GM19372 (cell line): ENCODE measurements at regions not wholly inside any gene's neighbourhood (a gene's known extent, or its start where the extent isn't known, plus 50 kb on each side); places are given as distances from the start of the nearest gene placed in this dataset.
"Not testable (repeated sequence)": the region's sequence is repeated elsewhere in the genome, so short reads cannot be mapped to it uniquely, and the experiment has no call there.

Experiments
- ATAC-seq: cut with Tn5 transposase; IDR thresholded peaks from one replicate; pipeline ENCODE4 v1.9.1; 2021; ENCODE audit warnings: mild to moderate bottlenecking, low read depth, moderate library complexity; ENCODE audit not compliant: unreplicated experiment

DNA sequence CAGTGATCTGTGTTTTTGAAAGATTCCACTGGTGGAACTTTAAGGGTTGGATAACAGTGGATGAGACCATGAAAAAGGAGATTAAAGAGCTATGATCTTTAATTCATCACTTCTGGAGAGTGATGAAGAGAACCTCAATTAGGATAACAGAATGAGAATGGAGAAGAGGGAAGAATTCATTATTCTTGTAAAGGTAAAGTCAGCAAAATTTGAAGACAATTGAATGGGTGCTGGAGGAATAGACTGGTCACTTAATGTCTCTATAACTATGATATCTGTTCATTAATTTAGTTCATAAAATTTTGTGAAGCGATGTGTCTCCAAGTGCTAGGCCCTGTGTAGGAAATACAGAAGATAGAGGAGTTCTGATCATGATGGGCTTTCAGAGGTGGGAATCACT lies 1013.2 kb upstream of the FANCL start:
- no peak for ATAC-seq

DNA sequence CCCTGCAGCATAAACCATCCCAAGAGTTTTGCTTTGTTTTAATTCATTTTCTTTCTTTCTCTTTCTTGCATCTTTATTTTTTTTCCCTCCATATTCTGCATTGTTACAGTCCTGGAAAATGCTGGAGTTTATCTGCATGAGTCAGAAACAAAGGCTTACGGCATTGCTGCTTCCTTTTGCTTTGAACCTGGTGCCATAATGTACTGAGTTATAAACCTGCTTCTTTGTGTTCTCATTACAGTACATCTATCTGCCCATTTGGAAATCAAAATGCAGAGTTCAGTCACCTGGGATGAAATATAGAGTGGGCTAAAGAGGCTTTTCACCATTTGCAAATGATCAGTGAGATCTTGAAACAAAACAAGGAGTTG lies 1009.2 kb upstream of the FANCL start:
- no peak for ATAC-seq

DNA sequence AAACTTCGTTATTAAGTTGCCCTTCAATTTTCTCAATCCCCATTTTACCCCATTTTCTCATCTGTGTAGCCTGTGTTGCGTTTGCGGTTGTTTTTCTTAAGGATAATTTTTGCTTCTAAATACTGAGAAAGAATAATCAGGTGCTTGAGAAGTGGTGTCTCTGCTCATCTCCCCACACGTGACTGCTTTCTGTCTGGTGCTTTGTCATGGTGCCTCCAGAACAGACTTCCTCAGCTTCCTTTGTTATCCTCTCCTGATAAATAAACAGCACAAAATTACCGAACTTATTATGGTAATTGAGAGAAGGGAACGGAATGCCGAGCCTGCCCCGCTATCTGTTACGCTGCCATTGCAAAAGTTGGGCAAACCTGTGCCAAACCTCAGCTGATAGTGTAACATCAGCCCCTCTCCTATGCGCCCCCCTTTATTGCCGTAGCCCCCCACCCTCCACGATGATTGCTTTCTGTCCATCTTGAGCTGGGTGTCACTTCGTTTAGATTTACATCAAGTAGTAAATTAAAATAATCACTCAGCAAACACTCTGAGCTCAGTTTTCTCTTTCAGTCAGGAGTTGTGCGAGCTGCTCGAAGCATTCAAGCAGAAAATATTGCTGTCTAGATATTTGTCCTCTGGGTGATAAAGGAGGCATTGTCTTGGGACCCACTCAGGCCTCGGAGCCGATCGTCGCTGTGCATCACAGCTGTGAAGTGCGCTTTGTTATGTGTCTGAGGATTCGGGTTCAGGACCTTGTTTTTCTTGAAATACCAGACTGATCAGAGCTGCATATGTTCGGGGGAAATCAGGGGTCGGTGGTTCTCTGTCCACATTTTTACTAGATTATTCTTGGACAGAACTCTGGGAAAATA lies 1008.5 kb upstream of the FANCL start:
- ATAC-seq, result no peak

- no peak for ATAC-seq
Measured at GRCh38 chr2:59239146-59239545, 998.0 kb upstream of the FANCL start.

- no peak for ATAC-seq
Measured at GRCh38 chr2:59237311-59237710, 996.2 kb upstream of the FANCL start.

DNA sequence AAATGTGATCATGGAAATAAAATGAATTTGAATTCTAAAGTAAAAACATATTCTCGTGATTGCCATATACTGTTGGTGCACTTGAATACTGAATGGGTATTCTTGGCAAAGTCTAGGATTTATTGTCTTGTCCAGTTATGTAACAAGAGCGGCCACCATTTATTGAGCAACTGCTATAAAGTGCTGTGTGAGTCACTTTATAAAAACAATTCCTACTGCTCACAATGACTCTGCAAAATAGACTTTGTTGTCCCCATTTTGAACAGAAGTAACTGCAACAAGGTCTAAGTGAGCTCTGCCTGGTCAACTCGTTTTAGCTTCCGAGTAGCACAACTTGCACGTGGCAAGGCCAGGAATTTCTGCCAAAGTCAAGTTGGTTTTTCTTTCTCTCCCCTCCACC lies 995.6 kb upstream of the FANCL start:
- no peak for ATAC-seq

- no peak for ATAC-seq
Measured at GRCh38 chr2:59233920-59234319, 992.8 kb upstream of the FANCL start.

GRCh38 chr2:59233448-59233847 lies 992.3 kb upstream of the FANCL start:
- no peak for ATAC-seq

- ATAC-seq, result peak; percentile 83
Measured at GRCh38 chr2:59232394-59233165, 991.5 kb upstream of the FANCL start.

DNA sequence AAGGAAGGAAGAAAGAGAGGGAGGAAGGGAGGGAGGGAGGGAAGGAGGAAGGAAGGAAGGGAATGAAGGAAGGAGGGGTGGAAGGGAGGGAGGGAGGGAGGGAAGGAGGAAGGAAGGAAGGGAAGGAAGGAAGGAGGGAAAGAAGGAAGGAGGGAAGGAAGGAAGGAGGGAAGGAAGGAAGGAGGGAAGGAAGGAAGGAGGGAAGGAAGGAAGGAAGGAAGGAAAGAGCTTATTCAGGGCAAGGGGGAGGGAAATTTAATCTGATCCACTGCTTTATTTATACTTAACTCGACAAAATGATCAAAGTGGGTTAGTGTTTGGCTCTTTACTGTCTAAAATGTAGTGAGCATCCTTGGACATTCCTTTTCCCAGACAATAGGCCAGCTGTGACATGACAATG lies 985.2 kb upstream of the FANCL start:
- not testable (repeated sequence) for ATAC-seq

DNA sequence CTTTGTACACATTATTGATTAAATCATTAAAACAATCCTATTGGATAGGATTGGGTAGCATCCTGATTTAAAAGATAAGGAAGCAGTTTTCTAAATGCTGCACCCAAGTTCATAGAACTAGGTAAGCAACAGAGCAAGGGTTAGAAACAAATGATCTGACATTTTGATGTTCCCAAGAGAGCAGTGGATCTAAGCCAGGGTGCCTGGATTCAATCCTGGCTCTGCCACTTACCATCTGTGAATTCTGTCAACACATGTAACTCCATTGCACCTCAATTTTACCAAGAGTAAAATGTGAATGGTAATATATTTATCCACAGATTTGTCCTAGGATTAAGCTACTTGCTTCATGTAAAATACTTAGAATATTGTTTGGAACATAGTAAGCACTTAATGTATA lies 982.6 kb upstream of the FANCL start:
- no peak for ATAC-seq

- ATAC-seq, result no peak
Measured at GRCh38 chr2:59217360-59217759, 976.2 kb upstream of the FANCL start.

- no peak for ATAC-seq
Measured at GRCh38 chr2:59206361-59206760, 965.2 kb upstream of the FANCL start.

DNA sequence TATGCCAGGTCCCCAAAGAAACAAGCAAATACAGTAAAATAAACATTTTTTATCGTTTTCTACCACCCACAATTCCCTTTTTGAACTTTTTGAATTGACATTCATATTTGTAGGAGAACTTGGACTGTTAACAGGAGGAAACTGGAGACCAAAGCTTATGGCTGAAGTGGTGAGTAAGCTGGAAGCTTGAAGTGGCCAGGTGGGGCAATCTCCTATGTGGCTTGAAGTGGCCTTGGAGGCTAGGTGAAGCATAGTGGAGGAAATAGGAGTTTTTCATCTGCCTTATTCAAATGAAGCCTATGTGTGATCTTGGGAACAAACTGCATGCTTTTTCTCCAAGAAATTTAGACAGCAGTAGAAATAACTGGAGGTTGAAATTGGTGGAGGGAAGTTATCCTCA lies 962.9 kb upstream of the FANCL start:
- ATAC-seq, result no peak

- ATAC-seq, result no peak
Measured at GRCh38 chr2:59196491-59196890, 955.4 kb upstream of the FANCL start.

DNA sequence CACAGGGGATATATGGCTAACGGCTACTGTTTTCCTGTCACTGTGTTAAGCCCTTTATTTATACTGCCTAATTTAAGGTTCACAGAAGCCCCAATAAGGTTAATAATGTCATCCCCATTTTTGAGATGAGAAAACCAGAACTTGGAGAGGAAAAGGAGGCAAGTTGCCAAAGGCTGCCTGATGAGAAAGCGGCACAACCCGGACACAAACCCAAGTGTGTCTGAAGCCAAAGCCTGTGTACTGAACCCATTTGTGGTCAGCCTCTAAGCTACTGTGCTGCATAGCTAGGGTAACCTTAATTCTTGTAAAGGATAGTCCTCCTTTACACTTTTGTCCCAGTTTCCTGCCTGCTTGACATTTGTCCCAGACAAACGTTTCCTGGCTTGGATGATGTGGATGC lies 954.7 kb upstream of the FANCL start:
- no peak for ATAC-seq

DNA sequence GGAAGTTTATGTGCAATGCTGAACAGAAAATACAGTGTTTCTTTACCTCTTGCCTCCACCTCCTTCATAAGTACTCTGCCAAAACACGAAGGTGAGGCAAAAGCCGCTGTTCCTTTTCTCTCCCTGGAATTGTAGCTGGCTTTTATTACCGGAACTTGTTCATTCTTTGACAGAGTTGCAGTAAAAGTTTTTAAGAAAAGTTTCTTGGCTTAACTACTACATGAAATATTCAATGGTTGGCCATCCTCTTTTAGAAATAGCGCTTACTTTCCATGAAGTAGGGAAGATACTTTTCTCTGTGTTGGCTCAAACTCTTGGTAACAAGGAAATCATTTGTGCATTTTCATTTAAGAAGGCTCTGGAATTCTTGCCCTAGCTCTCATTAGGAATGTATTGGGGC lies 950.7 kb upstream of the FANCL start:
- ATAC-seq, result no peak

DNA sequence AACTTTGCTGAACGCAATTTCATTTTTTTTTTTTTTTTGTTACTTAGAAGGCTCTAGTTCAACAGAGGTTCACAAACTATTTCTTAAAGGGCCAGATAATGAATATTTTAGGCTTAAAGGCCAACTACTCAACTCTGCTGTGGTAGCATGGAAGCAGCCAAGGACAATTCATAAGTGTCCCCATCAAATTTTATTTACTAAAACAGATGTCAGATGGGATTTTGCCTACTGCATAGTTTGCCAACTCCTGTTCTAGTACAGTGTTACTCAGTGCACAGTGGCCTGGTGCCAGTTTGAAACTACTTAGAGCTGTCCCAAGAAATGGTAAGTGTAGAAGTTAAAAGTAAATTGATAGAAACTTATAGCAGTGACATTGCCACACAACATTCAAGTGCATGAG lies 949.4 kb upstream of the FANCL start:
- ATAC-seq, result no peak

GRCh38 chr2:59184276-59185020 lies 943.3 kb upstream of the FANCL start:
- ATAC-seq, result no peak

DNA sequence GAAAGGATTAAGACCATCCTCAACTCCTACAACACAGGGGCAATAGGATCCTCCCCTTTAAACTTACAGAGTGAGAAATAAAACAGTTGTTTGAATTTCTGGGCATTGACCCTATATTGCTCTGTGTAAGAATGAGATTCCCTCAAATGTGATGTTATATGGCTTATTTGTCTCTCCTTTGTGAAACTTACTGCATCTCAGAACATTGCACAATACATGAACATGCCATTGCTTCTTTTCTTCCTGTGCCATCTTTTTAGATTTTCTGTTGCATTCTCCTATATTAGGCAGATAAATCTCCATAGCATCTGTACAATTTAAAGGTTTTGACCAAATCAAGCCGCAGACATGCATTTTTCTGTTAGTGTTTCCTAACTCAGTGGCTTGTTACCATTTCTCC lies 941.9 kb upstream of the FANCL start:
- no peak for ATAC-seq

DNA sequence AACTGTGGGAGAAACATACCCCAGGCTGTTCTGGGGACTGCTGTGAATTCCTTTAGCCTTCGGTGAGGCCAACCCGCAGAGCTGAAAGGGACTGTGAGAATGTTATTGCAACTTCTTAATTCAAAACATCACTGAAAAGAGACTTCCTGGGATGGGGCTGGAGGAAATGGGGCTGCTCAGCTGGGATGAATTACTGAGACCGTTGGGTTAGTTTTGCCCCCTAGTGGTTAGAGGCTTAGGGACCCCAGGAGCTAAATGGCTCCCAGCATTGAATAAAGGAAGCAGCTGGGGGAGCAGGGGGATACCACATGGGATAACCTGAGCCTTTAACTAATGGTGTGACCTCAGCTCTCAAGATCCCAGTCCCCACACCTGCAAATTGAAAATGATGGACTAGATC lies 941.1 kb upstream of the FANCL start:
- no peak for ATAC-seq
